Vagina (tissue), 2 donors: ENCODE measurements at regions not wholly inside any gene's neighbourhood (a gene's known extent, or its start where the extent isn't known, plus 50 kb on each side); places are given as distances from the start of the nearest gene placed in this dataset.

ENCODE experiments used
- DNase-seq, 2 donors: peaks; one replicate each; pipeline ENCODE4 v3.0.0-alpha.2; 2017; ENCODE audit errors: extremely low spot score in 2 of 2
- H3K27ac ChIP-seq: fragments of 200-600 bp; sonication (generic); one replicate; pipeline ENCODE4 v1.5.1; 2019
- H3K27me3 ChIP-seq: fragments of 200-600 bp; sonication (generic); one replicate; pipeline ENCODE4 v1.5.1; 2019
- H3K36me3 ChIP-seq, 2 donors: fragments of 200-600 bp; sonication (generic); one replicate each; pipeline ENCODE4 v1.5.1; 2017 to 2019
- H3K4me1 ChIP-seq: fragments of 200-600 bp; sonication (generic); one replicate; pipeline ENCODE4 v1.5.1; 2019
- H3K4me3 ChIP-seq, 2 donors: fragments of 200-600 bp; sonication (generic); 1 replicate in 1 of 2; 2 replicates in 1 of 2; pipeline ENCODE4 v1.5.1; 2016 to 2019
- H3K9me3 ChIP-seq: fragments of 200-600 bp; sonication (generic); one replicate; pipeline ENCODE4 v1.5.1; 2019
- POLR2A ChIP-seq, 2 donors: fragments of 450-650 bp; IDR thresholded peaks; one replicate each; pipeline ENCODE4 v1.6.1; 2017; ENCODE audit warnings: antibody characterized with exemption in 2 of 2, mild to moderate bottlenecking in 2 of 2, moderate library complexity in 2 of 2
- POLR2AphosphoS5 ChIP-seq, 2 donors: sonication (generic); formaldehyde crosslinking; IDR thresholded peaks; one replicate each; pipeline ENCODE4 v1.9.0; 2017; ENCODE audit warnings: antibody characterized with exemption in 2 of 2, mild to moderate bottlenecking in 2 of 2, low read depth in 1 of 2; ENCODE audit not compliant: insufficient read depth in 1 of 2
- intact Hi-C: fragments of 100-400 bp; cut with DNase I; formaldehyde crosslinking; loops from one replicate; pipeline ENCODE4 v1.15.1; 2023
- TF ChIP-seq, protein P1 (sequence below), 3 experiments: fragments of 450-650 bp in 2 of 3; fragments of 200-600 bp in 1 of 3; sonication (generic) in 1 of 3; IDR thresholded peaks; one replicate each; pipeline ENCODE4 v1.5.1; 2017 to 2019; ENCODE audit warnings: antibody characterized with exemption in 3 of 3, mild to moderate bottlenecking in 2 of 3, moderate library complexity in 2 of 3

DNA sequence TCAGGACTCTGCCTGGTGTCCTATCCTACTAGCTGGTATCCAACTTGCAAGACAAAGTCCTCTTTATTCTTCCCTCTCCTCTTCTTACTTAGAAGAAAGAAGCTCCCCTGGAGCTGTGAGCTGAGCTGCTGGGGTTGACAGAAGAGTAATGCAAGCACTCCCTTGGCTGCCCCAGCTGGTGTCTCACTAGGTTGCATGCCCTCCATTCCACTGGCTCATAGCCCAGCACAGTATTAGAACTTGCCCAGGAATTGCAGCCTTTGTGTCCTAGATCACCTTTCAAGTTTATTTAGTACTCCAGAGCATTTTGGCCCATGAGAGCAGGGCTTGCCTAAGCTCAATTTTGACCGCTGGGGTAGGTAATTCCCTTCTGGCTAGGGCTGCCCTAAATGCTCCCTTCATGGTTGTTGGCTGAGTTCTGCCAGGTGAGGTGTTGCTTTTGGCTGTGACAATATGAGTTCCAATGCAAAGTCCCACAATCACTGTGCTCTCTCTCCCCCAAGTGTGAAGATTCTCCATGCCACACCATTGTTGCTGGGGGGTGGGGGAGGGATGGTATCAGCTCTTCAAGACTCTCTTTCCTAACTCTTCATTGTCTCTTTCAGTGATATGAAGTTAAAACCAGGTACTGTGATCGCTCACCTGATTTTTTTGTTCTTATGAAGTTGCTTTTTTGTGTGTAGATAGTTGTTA, 317.4 kb upstream of the DDHD1 start:
- Histone ChIP-seq H3K36me3 (no peaks in the 10 kb centered on the region), H3K9me3 (no peaks in the 10 kb centered on the region), H3K4me1 (no peaks in the 10 kb centered on the region), H3K27me3 (no peaks in the 10 kb centered on the region), H3K27ac (no peak overlapping the region), H3K4me3 (no peak overlapping the region)
- intact Hi-C loops: no loop called here
- DNase-seq: no peak
- TF ChIP-seq, protein P1, sequence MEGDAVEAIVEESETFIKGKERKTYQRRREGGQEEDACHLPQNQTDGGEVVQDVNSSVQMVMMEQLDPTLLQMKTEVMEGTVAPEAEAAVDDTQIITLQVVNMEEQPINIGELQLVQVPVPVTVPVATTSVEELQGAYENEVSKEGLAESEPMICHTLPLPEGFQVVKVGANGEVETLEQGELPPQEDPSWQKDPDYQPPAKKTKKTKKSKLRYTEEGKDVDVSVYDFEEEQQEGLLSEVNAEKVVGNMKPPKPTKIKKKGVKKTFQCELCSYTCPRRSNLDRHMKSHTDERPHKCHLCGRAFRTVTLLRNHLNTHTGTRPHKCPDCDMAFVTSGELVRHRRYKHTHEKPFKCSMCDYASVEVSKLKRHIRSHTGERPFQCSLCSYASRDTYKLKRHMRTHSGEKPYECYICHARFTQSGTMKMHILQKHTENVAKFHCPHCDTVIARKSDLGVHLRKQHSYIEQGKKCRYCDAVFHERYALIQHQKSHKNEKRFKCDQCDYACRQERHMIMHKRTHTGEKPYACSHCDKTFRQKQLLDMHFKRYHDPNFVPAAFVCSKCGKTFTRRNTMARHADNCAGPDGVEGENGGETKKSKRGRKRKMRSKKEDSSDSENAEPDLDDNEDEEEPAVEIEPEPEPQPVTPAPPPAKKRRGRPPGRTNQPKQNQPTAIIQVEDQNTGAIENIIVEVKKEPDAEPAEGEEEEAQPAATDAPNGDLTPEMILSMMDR (IDR thresholded peaks at IDR 0.05): no peak

DNA sequence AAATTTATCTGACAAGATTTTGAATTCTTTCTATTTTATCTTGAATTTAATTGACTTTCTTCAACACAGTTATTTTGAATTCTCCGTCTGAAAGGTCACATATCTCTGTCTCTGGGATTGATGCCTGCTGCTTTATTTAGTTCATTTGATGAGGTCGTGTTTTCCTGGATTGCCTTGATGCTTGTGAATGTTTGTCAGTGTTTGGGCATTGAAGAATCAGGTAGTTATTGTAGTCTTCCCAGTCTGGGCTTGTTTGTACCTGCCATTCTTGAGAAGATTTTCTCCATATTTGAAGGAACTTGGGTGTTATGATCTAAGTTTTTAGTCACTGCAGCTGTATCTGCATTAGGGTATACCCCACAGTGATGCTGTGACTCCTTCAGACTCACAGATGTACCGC, 315.8 kb upstream of the DDHD1 start:
- Histone ChIP-seq H3K9me3 (no peaks in the 10 kb centered on the region), H3K27me3 (no peaks in the 10 kb centered on the region), H3K4me3 (no peak overlapping the region), H3K4me1 (no peaks in the 10 kb centered on the region), H3K27ac (no peak overlapping the region), H3K36me3 (no peaks in the 10 kb centered on the region)
- DNase-seq: no peak
- intact Hi-C loops: no loop called here
- no peak for TF ChIP-seq POLR2A (IDR thresholded peaks at IDR 0.05)
- TF ChIP-seq, protein P1 (IDR thresholded peaks at IDR 0.05): no peak
- no peak for TF ChIP-seq POLR2AphosphoS5 (IDR thresholded peaks at IDR 0.05; ENCODE audit: insufficient read depth in 1 of 2, low read depth in 1 of 2)

DNA sequence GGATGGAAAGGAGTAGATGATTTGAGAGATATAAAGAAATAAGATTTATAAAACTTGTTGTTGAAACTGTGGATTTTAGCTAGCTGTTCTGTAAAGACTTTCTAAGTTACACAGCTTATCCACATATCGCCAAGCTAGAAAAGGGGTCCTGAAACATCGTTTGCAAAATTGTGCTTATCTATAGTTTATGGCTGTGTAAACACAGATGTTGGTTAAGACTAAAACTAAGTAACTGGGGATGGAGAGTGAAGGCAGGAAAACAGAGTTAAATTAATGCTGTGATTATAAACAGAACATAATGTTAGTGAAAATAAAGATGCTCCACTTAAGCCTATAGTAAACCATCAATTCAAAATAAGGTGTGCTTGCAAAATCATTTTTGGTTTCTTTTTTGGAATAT, 311.3 kb upstream of the DDHD1 start:
- DNase-seq: no peak

DNA sequence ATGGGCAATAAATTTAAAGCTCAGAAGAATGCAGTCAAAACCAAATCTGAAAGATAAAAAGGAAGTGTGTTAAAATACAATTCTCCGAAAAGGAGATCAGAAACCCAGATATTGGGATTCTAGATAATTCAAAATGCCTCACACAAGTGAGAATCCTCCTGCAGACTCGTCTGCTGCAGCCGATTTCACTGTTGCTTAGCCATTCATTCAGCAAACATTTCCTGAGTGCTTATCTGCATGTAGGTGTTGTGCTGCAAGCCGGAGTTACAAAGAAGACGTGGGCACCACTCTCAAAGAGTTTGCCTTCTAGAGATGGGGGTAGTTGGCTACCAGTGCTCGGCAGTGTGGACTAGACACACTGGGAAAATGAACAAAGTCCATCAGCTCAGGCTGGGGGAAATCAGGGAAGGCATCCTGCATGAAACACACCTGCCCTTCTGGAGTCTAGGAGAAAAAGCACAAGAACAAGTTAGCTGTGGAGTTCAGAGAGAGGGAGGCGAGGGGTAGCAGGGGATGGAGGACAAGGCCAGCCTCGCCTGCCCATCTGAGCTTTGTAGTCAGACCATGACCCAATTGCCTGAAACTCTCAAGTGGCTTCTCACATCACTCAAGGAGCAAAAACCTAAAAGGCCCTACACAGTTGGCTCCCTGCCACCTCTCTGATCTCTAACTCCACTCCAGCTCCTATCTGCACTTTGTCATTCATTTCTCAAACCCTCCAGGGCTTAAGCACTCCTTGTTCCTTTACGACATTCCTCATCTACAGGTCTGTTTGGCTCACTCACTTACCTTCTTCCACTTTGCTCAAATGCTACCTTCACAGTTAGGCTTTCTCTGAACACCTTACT, 310.0 kb upstream of the DDHD1 start:
- TF ChIP-seq, protein P1 (IDR thresholded peaks at IDR 0.05): no peak
- TF ChIP-seq POLR2A (IDR thresholded peaks at IDR 0.05): no peak
- no peak for TF ChIP-seq POLR2AphosphoS5 (IDR thresholded peaks at IDR 0.05; ENCODE audit: insufficient read depth in 1 of 2, low read depth in 1 of 2)
- Histone ChIP-seq H3K27me3 (no peaks in the 10 kb centered on the region), H3K4me3 (no peak overlapping the region), H3K27ac (no peak overlapping the region), H3K4me1 (peaks cover 7% of the 10 kb centered on the region), H3K36me3 (no peaks in the 10 kb centered on the region), H3K9me3 (no peaks in the 10 kb centered on the region)
- DNase-seq: no peak
- intact Hi-C loops: no loop called here

More for the DNA sequence above, 311.3 kb upstream of the DDHD1 start:
- intact Hi-C loops: no loop called here
- no peaks in the 10 kb centered on the region for H3K36me3 ChIP-seq
- no peaks in the 10 kb centered on the region for H3K27me3 ChIP-seq
- no peaks in the 10 kb centered on the region for H3K4me1 ChIP-seq
- TF ChIP-seq, protein P1 (IDR thresholded peaks at IDR 0.05): no peak
- TF ChIP-seq POLR2AphosphoS5 (IDR thresholded peaks at IDR 0.05; ENCODE audit: insufficient read depth in 1 of 2, low read depth in 1 of 2): no peak
- no peak for TF ChIP-seq POLR2A (IDR thresholded peaks at IDR 0.05)
- no peak overlapping the region for H3K4me3 ChIP-seq
- H3K27ac ChIP-seq: no peak overlapping the region
- no peaks in the 10 kb centered on the region for H3K9me3 ChIP-seq

DNA sequence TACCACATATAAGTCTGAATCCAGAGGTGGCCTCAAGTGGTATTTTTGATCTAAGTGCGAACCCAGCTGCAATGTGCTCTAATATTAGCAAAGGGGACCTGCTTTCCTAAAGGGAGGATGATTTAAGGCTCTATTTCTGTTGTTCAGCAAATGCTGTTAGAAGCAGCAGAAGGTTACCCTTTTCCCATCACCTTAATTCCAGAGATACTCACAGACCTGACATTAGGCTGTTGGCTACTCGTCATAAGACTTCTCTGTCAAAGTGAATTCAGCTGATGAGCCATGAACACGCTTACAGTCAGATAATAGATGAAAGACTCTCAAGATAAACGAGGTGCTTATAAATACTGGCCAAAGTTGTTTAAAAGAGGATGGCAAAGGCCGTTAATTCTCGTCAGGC, 308.7 kb upstream of the DDHD1 start:
- intact Hi-C loops: no loop called here
- TF ChIP-seq POLR2AphosphoS5 (IDR thresholded peaks at IDR 0.05; ENCODE audit: insufficient read depth in 1 of 2, low read depth in 1 of 2) (no peak), POLR2A (IDR thresholded peaks at IDR 0.05) (no peak)
- TF ChIP-seq, protein P1 (IDR thresholded peaks at IDR 0.05): no peak
- no peak overlapping the region for H3K4me3 ChIP-seq
- no peaks in the 10 kb centered on the region for H3K9me3 ChIP-seq
- no peak overlapping the region for H3K27ac ChIP-seq
- DNase-seq: no peak
- H3K36me3 ChIP-seq: no peaks in the 10 kb centered on the region
- peaks cover 8% of the 10 kb centered on the region for H3K4me1 ChIP-seq
- no peaks in the 10 kb centered on the region for H3K27me3 ChIP-seq
